ENCODE measurements at regions not wholly inside any gene's neighbourhood (a gene's known extent, or its start where the extent isn't known, plus 50 kb on each side); places are given as distances from the start of the nearest gene placed in this dataset.
"Not testable (repeated sequence)": the region's sequence is repeated elsewhere in the genome, so short reads cannot be mapped to it uniquely, and the experiment has no call there.

DNA sequence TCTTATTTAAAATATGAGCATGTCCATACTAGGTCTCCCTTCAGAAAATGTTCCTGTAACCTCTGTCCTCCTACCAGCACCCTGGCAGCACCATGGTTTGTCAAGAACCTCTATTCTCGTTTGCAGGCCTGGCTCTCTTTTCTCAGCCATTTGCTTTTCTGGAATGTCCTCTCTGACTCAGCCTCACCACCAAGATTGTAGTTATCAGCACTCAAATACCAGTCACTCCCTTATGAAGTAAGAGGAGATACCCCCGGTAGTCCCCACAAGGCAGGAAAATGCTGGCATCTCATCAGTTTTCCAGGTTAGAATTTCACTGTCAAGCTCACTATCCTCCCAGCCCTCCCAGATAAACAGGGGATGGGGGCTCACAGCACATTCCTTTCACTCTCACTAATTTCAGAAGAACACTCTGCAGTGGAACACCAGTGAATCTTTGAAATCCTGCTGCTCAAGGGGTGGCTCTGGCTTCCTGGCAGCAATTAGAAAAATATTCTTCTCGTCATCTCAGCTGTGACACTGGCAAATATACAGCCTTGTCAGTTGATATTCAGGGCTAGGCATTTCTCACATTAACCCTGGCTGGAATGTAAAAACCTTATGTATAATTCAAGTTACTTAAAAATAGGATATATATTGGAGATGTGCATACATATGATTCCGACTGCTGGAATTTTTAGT lies 129.2 kb downstream of the TBX18 start:
- Mint-ChIP-seq H3K4me3 (no peak overlapping the region), H3K27ac (no peak overlapping the region), H3K27me3 (no peaks in the 10 kb centered on the region), H3K36me3 (ENCODE audit: low read depth) (no peaks in the 10 kb centered on the region), H3K4me1 (no peaks in the 10 kb centered on the region), H3K9me3 (peaks cover 18% of the 10 kb centered on the region)
- no peak for ATAC-seq (replicated peaks)

- Mint-ChIP-seq H3K9me3 (peaks cover 13% of the 10 kb centered on the region), H3K27me3 (no peaks in the 10 kb centered on the region), H3K4me3 (no peak overlapping the region), H3K27ac (no peak overlapping the region), H3K4me1 (no peaks in the 10 kb centered on the region), H3K36me3 (ENCODE audit: low read depth) (no peaks in the 10 kb centered on the region)
- no peak for ATAC-seq (replicated peaks)
These were observed 130.6 kb downstream of the TBX18 start for GRCh38 chr6:84633771-84634170.

DNA sequence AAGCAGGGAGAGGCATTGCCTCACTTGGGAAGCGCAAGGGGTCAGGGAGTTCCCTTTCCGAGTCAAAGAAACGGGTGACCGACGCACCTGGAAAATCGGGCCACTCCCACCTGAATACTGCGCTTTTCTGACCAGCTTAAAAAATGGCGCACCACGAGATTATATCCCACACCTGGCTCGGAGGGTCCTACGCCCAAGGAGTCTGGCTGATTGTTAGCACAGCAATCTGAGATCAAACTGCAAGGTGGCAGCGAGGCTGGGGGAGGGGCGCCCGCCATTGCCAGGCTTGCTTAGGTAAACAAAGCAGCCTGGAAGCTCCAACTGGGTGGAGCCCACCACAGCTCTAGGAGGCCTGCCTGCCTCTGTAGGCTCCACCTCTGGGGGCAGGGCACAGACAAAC lies 137.9 kb downstream of the TBX18 start:
- not testable (repeated sequence) for H3K4me3 Mint-ChIP-seq; H3K36me3 Mint-ChIP-seq (ENCODE audit: low read depth); H3K4me1 Mint-ChIP-seq; ATAC-seq (replicated peaks); H3K9me3 Mint-ChIP-seq; H3K27ac Mint-ChIP-seq; H3K27me3 Mint-ChIP-seq

DNA sequence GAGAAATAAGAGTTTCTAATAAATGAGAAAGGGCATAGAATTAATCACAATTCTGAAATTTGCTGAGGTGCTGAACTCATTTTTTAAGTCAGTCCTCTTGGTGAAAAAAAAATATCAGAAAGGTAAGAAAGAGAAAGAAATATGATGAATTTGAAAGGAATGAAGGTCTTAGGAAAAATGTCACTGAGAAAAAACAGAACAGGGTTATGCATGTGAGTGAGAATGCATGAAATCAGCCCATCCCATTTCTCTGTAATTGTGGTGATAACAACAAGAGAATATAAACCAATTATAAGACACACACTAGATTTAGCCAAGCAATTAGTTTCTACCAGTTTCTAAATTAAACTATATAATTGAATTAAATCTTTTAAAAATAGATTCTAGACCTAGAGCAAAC lies 138.9 kb downstream of the TBX18 start:
- Mint-ChIP-seq H3K27me3 (no peaks in the 10 kb centered on the region), H3K27ac (no peak overlapping the region), H3K36me3 (ENCODE audit: low read depth) (no peaks in the 10 kb centered on the region), H3K4me3 (no peak overlapping the region), H3K4me1 (no peaks in the 10 kb centered on the region), H3K9me3 (peaks cover 17% of the 10 kb centered on the region)
- ATAC-seq (replicated peaks) = no peak

DNA sequence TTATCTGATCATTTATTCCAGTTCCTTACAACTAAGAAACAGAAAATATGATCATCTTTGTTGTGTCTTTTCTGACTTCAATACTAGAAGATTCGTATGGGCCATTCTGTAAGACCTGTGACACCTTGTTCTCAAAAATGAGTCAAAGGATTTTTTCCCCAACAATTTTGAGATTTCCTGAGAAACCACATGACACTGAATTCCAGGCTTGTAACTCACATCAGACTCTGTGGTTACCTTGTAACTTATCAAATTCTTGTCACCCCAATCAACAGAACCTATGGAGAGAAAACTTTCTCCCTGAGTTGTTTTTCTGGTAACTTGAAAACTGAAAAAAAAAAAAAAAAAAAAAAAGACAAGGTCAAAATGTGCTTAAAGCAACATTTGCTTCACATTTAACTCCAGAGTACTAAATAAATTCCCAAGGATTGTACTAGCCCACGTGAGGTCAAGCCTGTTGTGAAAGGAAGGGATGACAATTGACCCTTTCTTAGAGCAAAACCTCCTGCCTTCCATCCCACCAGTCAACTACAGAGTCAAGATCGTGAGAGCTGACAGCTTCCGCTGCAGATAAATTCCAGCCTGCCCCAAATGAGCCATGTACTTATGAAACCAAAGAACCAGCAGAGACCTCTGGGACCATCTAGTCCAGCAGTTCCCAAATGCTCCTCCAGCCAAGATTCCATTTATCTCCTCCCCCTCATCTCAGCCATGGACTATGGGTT lies 140.3 kb downstream of the TBX18 start:
- Mint-ChIP-seq H3K27me3 (no peaks in the 10 kb centered on the region), H3K4me1 (no peaks in the 10 kb centered on the region), H3K9me3 (peaks cover 21% of the 10 kb centered on the region), H3K4me3 (no peak overlapping the region), H3K36me3 (ENCODE audit: low read depth) (no peaks in the 10 kb centered on the region), H3K27ac (no peak overlapping the region)
- no peak for ATAC-seq (replicated peaks)

DNA sequence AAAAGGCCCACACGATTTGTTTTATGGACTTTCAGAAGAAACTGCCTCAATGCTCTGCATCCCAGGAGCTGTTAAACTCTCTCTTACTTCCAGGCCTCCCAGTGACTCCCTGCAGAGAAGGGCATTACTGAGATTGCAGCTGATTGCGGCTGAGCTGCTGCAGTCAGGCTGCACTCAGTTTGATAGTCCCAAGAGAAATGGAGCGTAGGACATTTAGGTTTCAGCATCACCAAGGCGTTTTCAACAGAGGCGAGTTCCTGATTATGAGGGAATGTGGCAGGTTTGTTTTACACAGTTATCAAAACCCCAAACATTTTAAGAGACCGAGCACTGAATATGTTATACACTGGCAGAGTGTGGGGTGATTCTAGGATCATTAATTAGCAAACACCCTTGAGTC lies 145.6 kb downstream of the TBX18 start:
- no peaks in the 10 kb centered on the region for H3K4me1 Mint-ChIP-seq
- no peaks in the 10 kb centered on the region for H3K36me3 Mint-ChIP-seq (ENCODE audit: low read depth)
- peaks cover 29% of the 10 kb centered on the region for H3K9me3 Mint-ChIP-seq
- H3K27me3 Mint-ChIP-seq = no peaks in the 10 kb centered on the region
- no peak overlapping the region for H3K4me3 Mint-ChIP-seq
- ATAC-seq (replicated peaks) = no peak
- no peak overlapping the region for H3K27ac Mint-ChIP-seq

DNA sequence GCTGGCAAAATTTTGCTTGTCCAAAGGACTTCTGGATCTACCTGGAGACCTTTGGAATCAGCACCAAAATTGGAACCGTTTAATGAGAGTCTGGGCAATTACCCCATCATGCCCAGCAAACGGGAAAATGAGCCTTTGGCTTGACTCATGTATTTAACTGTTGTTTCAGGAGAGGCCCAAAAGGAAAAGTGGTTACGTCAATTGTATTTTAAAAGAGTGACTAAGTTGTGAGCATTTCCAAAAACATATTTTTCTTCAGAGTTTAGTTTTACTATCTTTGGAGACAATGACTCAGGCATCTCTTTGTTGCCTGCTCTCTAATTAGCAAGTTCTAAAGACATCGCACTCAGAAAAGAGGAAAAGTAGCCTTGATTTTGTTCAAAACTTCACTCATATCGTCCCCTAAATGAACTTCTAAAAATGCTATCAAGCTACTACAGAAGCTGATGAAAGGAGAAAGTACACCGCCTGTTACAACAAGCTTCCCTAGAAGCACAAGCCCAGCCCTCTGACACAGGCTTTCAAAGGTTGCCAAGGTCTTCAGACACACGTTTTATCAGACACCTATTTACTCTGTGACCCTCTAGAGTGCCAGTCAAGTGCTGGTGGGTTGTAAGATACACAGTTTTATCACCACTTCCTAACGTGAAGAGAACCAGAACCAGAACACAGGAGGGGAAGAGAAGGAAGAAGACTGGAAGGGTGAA lies 146.2 kb downstream of the TBX18 start:
- H3K4me3 Mint-ChIP-seq = no peak overlapping the region
- ATAC-seq (replicated peaks) = no peak
- no peaks in the 10 kb centered on the region for H3K36me3 Mint-ChIP-seq (ENCODE audit: low read depth)

GRCh38 chr6:84615987-84616386 lies 148.4 kb downstream of the TBX18 start:
- no peak overlapping the region for H3K4me3 Mint-ChIP-seq
- ATAC-seq (replicated peaks) = no peak
- H3K27me3 Mint-ChIP-seq = no peaks in the 10 kb centered on the region
- H3K36me3 Mint-ChIP-seq (ENCODE audit: low read depth) = no peaks in the 10 kb centered on the region
- H3K9me3 Mint-ChIP-seq = peaks cover 17% of the 10 kb centered on the region
- no peaks in the 10 kb centered on the region for H3K4me1 Mint-ChIP-seq
- H3K27ac Mint-ChIP-seq = no peak overlapping the region

More for the DNA sequence above, 146.2 kb downstream of the TBX18 start:
- Mint-ChIP-seq H3K9me3 (peaks cover 29% of the 10 kb centered on the region), H3K27ac (no peak overlapping the region), H3K4me1 (no peaks in the 10 kb centered on the region), H3K27me3 (no peaks in the 10 kb centered on the region)

- no peak for ATAC-seq (replicated peaks)
- H3K27me3 Mint-ChIP-seq = no peaks in the 10 kb centered on the region
- no peaks in the 10 kb centered on the region for H3K4me1 Mint-ChIP-seq
- peaks cover 10% of the 10 kb centered on the region for H3K9me3 Mint-ChIP-seq
- no peak overlapping the region for H3K4me3 Mint-ChIP-seq
- no peaks in the 10 kb centered on the region for H3K36me3 Mint-ChIP-seq (ENCODE audit: low read depth)
- H3K27ac Mint-ChIP-seq = no peak overlapping the region
These were observed 149.1 kb downstream of the TBX18 start for GRCh38 chr6:84615113-84615850.

DNA sequence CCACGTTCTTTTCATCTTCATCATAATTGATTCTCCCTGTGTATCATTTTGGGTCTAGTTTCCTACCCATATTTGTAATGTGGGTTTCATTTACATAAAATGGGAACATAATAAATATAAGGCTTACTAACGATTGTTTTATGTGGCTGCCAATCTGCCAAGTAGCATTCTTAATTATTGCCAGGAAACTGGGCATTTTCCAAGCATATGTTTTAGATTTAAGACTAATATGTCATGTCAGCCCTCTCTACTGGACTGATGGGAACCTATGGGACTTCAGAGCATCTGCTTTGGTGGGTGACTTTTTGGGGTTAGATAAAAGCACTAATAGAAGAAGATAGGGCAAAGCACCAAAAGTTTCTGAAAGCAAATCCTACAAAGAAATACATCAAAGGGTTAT lies 157.5 kb downstream of the TBX18 start:
- Mint-ChIP-seq H3K27ac (no peak overlapping the region), H3K27me3 (no peaks in the 10 kb centered on the region), H3K9me3 (peaks cover 3% of the 10 kb centered on the region), H3K4me1 (no peaks in the 10 kb centered on the region), H3K4me3 (no peak overlapping the region), H3K36me3 (ENCODE audit: low read depth) (no peaks in the 10 kb centered on the region)
- no peak for ATAC-seq (replicated peaks)

DNA sequence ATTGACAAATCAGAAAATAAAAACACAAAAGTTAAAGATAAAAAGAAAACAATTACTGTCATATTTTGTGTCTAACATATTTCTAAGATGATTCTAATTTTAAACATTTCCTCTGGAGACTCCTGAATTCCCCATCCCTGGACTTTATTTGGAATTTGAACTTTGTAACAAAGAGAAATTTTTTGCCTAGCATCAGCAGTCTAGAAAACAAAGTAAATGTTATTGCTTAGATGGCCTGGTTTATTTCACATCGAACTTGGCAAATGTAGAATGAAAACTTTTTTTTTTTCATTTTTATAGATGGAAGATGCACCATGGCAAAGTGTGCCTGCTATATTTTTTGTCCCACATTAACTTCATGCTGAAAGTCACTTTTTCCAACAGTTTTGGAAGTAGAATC lies 159.1 kb downstream of the TBX18 start:
- Mint-ChIP-seq H3K4me3 (no peak overlapping the region), H3K36me3 (ENCODE audit: low read depth) (no peaks in the 10 kb centered on the region), H3K27ac (no peak overlapping the region), H3K27me3 (no peaks in the 10 kb centered on the region), H3K9me3 (peaks cover 3% of the 10 kb centered on the region), H3K4me1 (no peaks in the 10 kb centered on the region)
- ATAC-seq (replicated peaks) = no peak

- no peak overlapping the region for H3K4me3 Mint-ChIP-seq
- no peaks in the 10 kb centered on the region for H3K36me3 Mint-ChIP-seq (ENCODE audit: low read depth)
- no peak for ATAC-seq (replicated peaks)
- H3K27me3 Mint-ChIP-seq = no peaks in the 10 kb centered on the region
- no peak overlapping the region for H3K27ac Mint-ChIP-seq
- H3K4me1 Mint-ChIP-seq = no peaks in the 10 kb centered on the region
- H3K9me3 Mint-ChIP-seq = peaks cover 3% of the 10 kb centered on the region
These were observed 163.0 kb downstream of the TBX18 start for GRCh38 chr6:84601366-84601765.

DNA sequence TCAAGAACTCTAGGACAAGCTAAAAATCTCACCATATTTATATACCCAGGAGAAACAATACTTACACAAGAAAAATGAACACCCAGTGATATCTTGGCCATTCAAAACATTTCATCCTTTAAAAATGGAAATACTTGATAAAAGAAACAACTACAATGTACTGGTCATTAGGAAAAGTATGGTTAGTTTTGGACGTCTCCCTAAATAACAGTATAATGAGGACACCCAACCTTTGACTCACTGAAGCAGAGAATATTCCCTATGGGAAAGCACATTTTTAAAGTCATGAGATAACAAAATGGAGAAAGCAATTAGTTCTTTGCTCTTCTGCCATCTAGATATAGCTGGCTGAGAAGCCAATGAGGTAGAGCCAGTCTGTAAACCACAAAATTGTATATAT lies 164.4 kb downstream of the TBX18 start:
- no peaks in the 10 kb centered on the region for H3K9me3 Mint-ChIP-seq
- H3K36me3 Mint-ChIP-seq (ENCODE audit: low read depth) = no peaks in the 10 kb centered on the region
- H3K4me3 Mint-ChIP-seq = no peak overlapping the region
- H3K27me3 Mint-ChIP-seq = no peaks in the 10 kb centered on the region
- no peak for ATAC-seq (replicated peaks)
- no peaks in the 10 kb centered on the region for H3K4me1 Mint-ChIP-seq
- no peak overlapping the region for H3K27ac Mint-ChIP-seq

DNA sequence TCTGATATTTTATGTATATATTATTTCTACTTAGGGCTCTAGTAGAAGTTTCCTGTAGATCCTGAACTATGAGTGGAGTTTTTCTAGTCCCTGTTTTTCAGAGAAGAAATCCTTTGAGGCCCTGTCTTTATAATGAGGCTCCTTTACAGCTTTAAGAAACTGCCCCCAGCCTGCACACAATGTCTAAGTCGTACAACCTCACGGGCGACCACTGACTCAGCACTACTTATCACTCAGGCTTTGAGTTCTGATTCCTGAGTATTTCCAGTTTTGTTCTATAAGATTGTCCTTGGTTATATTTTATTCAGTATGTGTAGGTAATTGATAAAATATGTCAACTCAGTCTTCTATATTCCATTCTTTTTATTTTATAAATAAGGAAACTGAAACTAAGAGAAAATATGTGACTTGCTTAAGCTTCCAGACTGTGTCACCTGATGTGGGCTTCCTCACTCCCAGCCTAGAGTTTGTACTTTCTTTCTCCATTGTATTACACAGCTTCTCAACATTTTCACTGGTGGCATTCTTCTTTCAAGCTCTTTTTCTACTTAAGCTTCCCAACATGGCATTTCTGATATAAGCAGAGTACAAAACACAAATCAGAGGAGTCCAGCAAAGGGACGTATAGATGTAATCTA lies 167.0 kb downstream of the TBX18 start:
- no peaks in the 10 kb centered on the region for H3K4me1 Mint-ChIP-seq
- no peaks in the 10 kb centered on the region for H3K9me3 Mint-ChIP-seq
- no peaks in the 10 kb centered on the region for H3K27me3 Mint-ChIP-seq
- H3K36me3 Mint-ChIP-seq (ENCODE audit: low read depth) = no peaks in the 10 kb centered on the region
- no peak for ATAC-seq (replicated peaks)
- H3K27ac Mint-ChIP-seq = no peak overlapping the region
- no peak overlapping the region for H3K4me3 Mint-ChIP-seq

Data from activated T-helper 17 cell treated with anti-CD3 and anti-CD28 coated beads, Interleukin-2, amount 50 U/mL, for 72 hours (primary cell).